ENCODE measurements at regions not wholly inside any gene's neighbourhood (a gene's known extent, or its start where the extent isn't known, plus 50 kb on each side); places are given as distances from the start of the nearest gene placed in this dataset.

DNA sequence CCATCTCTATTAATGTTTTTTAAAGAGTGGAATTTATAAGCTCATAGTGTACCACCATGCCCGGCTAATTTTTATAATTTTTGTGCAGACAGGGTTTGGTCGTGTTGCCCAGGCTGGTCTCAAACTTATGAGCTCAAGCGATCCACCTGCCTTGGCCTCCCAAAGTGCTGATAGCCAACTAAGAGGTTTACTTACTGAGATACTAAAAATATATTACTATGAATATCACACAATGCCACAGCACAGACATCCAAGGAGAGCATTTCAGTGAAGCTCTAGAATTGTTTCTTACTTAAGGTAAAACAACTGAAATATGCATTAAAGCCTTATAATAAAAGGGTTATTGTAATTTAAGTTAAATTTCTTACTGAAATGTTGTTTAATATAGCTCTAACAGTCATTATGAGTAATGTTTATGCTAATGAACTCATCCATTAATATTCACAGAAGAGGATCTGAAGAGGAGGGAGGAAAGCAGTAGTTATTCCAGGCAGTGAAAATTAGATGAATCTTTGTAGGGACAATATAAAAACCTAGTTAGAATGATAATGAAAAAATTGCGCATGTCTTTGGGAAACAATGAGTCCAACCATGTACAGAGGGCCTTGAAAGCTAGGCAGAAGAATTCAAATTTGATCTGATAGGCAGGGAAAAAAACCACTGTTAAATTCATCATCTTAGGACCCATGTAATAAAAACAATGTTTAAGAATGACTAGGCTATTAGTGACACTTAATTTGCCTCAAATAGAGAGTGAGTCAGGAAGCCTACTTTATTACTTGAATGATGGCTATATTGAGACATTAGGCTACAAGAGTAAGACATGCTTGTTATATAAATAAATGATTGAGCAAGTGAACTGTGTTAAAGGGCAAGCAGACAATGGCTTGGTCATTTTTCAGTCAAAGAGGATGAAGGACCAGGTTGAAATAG lies 99.2 kb downstream of the SLC41A2 start:
- DNase-seq: no peak

DNA sequence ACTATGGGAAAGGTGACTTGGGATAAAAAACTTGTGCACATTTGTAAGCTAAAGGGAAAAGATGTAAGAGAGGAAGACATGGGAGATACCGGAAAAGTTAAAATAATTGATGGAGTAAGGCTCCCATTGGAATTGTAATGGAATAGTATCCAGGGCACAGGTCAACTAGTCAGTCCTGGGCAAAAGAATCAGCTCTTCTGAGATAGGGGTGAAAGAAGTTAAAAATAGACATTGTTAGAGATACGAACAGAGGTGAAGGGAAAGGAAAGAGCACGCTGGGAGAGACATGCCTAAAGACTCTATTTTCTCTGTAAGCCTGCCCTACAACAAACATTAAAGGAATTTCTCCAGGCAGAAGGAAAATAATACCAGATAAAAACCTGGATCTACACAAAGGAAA lies 101.6 kb downstream of the SLC41A2 start:
- no peak for DNase-seq

DNA sequence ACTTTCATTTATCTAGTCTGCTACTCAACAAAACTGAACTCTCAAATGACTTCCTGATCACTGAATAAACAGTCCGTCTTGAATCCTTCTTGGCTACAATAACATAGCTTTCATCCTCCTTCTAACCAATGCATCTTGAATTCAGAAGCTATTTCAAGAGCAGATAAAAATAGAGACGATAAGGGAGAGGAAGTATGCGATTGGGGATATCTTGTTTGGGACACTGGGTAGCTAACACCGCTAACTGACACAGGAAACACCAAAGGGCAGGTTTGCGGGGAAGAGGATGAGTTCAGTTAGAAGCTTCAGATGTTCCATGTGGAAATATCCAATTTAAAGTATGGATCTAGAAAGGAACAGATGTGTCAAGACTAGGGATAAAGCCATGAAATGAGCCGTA lies 102.5 kb downstream of the SLC41A2 start:
- no peak for DNase-seq

DNA sequence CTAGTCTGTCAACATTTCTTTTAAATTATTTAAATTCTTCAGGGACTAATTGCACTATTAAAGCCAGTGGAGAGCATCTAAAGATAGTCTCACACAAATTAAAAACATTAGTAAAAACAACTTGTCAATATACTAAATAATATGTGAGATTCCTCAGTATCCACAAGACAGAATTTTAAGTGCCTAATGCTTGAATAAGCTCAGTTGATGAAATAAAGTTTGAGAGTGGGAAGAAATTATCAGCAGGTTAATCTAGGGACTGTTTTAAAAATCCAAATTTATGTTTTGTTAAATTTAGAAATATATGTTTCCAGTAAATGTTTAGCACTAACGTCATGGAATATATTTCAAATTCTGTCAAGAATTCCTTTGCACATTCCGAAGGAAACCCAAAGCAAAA lies 105.2 kb downstream of the SLC41A2 start:
- DNase-seq: no peak

DNA sequence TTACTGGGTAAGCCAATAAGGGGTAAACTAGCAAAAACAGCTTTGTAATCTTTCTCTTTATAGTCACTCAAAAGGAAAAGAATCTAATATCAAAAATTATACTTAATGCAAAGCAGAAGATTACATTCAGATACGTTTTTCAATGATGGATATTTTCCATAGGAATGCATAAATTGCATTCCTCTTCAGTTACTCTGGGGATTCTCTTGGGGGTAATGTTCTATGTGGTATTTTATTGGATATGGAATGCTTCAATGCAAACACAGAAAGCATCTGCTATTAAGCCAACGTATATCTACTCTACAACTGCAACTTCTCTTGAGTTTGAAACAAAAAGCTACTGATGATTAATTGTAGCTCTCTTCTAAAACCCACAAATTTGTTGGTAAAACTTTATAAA lies 106.0 kb downstream of the SLC41A2 start:
- no peak for DNase-seq

DNA sequence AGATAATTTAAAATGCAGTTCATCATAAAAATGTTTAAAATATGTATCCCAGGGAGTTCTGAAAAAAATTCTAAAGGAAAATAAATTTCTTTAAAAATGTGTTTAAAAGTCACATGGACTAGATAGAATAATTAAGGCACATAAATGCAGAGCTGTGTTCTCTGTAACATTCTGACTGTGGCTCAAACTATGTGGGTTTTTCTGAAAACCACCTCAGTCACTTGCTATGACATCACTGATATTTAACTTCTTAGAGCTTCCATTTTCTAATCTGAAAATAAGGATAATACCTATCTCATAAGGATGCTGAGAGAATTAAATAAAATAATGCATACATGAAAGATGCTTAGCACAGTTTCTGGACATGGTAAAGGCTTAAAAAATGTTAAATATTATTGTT lies 107.3 kb downstream of the SLC41A2 start:
- DNase-seq: no peak

DNA sequence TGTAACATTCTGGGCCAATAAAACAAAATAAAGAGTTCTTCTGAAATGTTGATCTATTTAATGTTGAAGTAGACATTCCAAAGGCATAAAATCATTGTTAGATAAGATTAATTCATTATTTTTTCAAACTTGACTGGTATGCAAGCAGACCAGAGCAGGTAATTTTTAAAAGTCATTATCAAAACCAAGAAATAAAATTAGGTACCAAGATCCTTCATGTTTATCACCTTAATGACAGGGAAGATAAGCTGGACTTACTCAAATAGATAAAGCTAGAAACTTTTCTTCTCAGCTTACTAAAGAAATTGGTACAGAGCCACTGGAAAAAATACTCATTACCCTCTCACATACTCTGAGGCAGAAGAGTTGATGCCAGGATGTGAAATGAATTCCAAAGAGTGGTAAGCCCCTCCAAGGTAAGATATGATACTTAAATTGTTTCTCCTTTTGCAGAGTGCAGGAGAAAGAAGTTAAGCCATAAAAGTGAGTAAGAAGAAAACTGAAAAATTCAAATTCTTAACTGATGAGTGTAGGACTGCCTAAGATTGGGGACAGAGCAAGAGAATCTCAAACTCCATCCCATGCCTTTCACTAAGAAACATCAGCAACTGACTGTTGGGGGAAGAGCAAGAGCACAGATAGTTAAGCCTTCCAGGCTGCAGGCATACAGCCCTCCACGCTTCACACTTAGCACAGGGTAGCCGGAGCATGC lies 111.9 kb downstream of the SLC41A2 start:
- DNase-seq: no peak

DNA sequence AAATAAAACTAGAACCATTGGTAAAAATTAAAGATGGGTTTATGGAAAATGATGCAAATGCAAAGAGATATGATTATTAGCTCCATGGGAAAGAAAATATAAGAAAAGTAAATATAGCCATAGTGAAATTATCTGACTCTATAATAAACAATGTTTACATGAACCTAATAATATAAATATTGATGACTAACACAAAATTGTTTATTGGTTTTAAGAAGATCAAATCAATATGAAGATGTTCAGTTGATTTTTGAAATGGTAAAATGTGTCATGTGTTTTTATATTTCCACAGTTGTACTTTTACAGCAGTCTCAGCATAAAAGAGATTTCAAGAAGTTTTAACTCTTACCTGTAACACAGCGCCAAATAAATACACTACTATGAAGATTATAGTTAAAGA lies 114.0 kb downstream of the SLC41A2 start:
- DNase-seq: no peak

DNA sequence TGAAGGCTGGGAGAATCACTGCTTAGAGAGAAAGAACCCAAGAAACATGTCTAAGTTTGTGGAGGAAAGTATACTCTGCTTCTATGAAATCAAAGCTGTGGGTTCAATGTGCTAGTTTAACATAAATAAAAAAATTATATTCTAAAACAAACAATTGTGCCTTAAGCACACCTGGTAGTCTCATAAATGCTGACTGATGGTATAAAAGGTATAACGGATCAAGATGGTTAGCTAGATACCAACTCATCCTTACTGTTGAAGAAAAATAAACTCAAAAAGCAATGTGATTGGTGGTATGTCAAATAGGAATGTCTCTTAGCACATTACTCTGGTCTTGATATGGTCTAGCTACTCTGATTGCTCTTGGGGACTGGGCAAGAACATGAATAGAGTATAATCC lies 117.8 kb downstream of the SLC41A2 start:
- DNase-seq: no peak

DNA sequence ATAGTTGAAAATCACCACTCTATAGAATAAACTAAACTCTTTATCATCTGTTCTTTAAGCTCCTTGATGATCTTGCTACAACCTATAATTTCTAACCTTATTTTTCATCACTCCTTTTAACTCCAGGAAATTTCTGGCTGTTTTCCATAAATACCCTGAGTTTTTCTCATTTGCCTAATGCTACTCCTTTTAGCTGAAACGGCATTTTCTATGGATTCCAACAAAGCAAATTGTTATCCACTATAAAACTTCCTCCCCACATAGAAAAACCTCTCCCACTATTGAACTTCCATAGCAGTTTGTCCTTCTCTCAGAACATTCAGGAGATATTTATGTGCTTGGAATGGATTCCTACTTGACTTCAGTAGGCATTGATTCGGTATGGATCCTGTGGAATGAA lies 122.8 kb downstream of the SLC41A2 start:
- DNase-seq: no peak

DNA sequence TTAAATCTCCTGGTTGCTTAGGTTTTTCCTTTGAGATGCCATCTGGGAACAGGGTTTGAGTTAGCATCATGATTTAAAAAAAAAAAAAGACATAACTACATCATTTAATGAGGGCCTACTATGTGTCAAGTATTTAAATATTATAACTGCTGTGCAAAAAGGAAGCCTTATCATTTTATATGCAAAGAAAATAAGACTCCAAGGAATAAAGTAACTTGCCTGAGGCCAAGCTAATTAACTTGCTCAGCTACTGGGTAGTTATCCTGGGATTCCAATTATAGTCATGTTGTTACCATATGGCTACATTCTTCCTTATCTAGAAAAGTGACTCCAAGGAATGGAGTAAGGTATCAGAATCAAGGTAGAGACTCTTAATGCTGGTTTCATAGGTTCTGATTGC lies 123.5 kb downstream of the SLC41A2 start:
- no peak for DNase-seq

DNA sequence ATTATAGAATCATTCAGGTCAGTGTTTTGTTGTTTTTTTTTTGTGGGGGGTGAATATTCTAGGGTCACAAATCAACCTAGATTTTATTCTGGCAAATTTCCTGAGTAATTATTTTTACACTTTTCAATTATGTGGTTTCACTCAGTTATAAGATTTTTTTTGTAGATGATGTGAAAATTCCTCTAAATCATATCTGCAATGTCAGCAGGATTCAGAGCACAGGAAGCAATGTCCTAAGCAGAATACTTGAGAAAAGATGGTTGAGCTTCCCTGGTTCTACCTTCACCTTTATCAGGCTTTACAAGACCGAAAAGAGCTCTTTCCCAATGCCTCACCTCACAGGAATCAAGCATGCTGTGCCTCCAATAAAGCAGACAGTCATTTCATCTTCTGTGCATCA lies 124.3 kb downstream of the SLC41A2 start:
- no peak for DNase-seq

DNA sequence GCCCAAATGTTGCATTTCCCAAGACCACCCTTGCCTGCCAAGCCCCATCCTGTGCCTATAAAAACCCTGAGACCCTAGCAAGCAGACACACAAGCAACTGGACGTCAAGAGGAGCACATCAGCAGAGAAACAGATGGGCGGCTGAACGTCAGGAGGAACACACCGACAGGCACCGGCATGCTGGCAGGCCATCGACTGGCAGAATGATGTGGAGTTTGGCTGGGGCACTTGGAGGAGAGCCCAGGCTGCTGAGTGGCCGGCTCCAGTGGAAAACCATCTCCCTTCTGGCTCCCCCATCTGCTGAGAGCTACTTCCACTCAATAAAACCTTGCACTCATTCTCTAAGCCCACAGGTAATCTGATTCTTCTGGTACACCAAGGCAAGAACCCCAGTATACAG lies 130.1 kb downstream of the SLC41A2 start:
- no peak for DNase-seq

DNA sequence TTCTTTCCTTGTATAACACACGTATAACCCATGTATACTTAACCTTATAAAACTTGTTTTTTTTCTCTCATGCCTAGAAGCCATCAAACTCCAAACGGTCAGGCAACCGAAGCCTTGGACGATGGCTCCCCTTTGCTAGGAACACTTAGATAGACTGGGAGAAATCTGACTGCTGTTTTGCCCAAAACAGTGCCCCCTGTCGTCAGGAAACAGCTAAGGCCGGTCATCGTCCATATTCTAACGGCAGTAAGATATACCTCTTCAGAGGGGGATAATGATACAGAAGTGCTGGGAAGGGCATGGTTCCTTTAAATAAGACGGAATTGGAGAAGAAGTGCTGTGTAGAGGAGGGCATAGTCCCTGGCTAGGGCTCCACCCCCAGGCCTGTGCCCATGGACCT lies 130.5 kb downstream of the SLC41A2 start:
- no peak for DNase-seq

DNA sequence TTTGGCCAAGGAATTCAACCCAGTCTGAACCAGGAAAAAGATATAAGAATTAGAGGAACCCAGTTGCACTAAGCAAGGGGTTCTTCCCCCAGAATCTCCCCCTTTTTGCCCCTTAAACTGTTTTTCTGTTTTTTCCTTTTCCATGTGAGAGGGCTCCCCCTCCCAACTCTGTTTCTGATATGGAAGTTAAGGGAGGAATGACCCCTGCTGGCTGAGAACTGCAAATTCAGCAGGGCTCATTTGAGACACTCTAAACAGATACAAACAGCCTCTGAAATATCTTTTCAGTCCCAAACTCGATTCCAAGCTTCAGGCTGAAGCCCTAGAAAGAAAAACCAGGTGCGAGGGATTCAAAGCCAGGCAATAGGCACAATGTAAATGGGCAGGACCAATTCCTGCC lies 132.7 kb downstream of the SLC41A2 start:
- no peak for DNase-seq

DNA sequence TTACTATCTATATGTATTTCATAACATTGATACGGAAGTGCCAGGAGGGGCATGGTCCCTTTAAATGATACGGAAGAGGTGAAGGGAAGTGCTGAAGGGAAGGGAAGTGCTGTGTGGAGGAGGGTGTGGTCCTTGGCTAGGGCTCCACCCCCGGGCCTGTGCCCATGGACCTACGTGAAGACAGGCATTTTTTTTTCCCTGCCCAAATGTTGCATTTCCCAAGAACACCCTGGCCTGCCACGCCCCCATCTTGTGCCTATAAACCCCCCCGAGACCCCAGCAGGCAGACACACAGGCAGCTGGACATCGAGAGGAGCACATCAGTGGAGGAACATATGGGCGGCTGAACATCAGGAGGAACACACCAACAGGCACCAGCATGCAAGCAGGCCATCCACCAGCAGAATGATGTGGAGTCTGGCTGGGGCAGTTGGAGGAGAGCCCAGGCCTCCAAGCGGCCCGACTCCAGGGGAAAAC lies 134.1 kb downstream of the SLC41A2 start:
- DNase-seq: no peak

DNA sequence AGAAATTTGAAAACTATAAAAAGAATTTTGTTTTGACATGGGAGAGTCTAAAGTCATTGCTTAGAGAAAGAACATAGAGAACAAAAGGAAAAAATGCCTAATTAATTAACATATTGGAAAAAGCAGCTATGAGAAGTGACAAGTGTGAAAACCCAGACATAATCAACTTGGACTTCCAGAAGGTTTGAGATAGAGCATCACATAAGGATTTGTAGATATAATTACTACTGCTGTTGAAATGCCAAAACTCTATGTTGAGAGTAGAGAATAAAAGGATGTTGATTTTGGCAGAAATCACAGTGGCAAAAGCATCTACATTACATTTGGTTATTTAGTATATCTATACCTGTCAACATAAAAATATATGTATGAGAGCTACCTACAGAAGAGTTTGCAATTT lies 135.1 kb downstream of the SLC41A2 start:
- no peak for DNase-seq

DNA sequence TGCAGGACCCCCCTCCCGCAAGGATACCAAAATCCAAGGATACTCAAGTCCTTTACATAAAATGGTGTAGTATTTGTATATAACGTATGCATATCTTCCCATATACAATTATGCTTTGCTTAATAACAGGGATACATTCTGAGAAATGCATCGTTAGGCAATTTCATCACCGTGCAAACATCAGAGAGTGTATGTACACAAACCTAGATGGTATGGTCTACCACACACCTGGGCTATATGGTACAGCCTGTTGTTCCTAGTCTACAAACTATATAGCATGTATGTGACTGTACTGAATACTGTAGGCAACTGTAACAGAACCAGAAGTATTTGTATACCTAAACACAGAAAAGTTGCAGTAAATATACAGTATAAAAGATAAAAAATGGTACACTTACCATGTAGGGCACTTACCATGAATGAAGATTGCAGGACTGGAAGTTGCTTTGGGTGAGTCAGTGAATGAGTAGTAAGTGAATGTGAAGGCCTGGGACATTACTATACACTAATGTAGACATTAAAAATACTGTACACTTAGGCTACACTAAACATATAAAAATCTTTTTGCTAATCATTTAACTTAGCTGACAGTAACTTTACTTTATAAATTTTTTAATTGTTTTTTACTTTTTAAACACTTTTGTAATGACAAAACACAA lies 141.1 kb downstream of the SLC41A2 start:
- DNase-seq: no peak

DNA sequence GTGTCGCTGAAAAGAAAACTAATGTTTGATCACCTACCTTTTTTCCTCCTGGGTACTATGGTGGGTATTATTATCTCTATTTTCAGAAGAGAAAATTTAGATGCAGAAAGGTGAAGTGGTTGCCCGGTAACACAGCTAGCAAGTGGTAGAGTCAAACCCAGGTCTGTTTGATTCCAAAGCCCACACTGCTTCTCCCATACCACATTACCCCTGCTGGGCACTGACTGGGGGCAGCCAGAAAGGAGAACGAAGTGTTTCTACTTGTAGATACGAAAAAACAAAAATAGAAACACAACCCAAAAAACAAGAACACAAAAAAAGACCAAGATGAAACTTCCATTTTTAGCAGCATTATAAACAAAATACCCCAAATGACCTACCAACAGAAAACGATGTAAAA lies 142.2 kb downstream of the SLC41A2 start:
- no peak for DNase-seq

DNA sequence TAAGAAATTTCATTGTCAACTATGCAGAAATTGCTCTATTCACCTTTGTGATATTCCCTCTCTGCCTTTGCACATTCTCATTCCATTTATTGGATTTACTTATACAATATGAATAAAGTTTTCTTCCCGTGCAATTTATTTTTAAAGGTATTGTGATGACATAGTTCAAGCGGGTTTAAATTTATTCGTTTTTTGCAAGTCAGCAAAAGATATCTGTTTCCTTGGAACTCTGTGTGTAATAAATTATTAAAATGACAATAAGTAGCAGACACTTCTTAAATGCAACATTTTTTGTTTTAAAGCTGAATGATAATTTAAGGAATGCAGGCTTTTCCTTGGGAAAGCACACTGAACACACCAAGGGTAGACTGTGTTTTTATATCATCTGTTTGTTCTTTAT lies 143.1 kb downstream of the SLC41A2 start:
- no peak for DNase-seq

Data from COR-L47 (cell line).